ENCODE measurements at regions not wholly inside any gene's neighbourhood (a gene's known extent, or its start where the extent isn't known, plus 50 kb on each side); places are given as distances from the start of the nearest gene placed in this dataset.
"Not testable (repeated sequence)": the region's sequence is repeated elsewhere in the genome, so short reads cannot be mapped to it uniquely, and the experiment has no call there.

DNA sequence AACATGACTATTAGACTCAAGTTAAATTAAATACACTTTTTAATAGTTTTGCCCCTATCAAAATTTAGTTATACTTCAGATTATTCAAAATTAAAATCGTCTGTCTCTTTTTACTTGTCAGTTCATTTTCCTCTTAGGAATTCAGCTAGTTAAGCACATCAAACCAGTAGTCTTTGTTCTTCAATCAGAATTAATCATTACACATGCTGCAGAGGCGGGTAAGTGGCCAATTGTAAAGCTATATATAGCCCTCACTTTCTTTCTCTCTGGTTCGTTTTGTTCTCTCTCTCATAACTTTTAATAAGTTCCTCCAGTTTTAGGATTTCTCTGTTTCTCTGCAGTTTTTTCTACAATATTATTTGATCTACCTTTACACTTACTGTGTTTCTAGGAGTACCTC is 359.1 kb upstream of the PABPC4L start:
- DNase-seq: no peak

DNA sequence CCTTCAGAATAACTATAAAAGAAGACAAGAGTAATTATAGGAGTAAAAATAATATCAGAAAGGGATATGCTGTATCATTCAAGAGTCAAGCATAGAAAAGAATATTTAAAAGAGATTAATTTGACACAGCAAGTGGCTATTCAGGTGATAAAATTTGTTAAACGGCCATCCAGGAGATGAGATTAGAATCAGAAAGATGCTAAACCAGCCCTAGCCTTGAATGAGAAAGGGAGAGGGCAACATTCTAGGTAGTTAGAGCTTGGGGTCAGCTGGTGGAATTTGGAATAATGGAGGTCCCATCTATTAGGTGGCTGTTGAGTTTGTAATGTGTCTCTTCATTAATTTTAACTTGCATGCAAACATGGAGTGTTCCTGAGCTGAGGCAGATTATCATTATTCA is 350.5 kb upstream of the PABPC4L start:
- DNase-seq: no peak

DNA sequence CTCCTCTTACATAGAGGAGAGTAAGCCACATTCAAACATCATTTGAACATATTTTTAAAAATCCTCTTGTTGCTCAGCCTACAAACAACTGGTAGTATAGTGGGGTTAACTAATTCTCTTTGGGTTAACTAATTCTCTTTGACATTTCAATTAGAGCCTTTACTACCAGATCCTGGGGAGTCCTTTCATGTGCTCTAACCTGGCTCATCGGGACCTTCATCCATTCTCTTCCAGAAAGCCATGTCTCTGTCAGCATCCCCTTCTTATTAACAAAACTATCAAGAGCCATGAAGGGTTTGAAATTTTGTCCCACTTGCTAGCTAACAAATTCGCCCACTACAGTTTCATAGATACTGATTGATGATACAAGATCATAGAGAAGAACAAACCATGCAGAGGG is 349.8 kb upstream of the PABPC4L start:
- DNase-seq: no peak

DNA sequence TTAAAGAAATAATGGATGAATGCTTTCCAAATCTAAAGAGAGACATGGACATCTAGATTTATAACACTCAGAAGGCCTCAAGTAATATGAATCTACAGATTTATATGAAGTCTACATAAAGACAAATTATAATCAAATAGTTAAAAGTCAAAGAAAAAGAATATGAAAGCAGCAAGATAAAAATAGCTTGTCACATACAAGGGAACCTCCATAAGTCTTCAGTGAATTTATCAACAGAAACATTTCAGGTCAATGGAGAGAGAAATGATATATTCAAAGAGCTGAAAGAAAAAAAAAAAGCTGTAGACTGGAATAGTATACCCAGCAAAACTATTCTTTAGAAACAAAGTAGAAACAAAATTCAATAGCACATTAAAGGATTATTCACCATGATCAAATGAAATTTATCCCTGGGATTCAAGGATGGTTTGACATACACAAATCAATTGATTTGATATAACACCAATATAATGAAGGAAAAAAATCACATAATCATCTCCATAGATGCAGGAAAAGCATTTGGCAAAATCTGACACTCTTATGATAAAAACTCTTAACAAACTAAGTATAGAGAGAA is 346.6 kb upstream of the PABPC4L start:
- DNase-seq: no peak

DNA sequence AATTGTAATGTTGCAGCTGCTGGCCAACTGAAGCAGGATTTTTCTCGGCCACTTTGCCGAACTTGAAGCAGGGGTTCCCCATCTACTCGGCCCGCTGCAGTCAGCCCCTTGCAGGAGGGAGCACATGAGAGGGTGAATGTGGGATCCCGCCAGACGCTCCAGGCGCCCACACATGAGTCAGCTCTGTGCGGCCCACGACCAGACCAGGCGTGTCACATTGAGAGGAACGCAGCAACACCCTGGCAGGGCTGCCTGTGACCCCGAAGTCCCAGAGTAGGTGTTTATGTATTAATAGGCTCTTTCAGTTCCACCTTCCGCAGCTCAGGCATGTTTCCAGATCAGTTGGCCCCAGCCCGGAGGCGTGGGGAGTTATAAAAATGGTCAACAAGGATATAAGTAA is 344.7 kb upstream of the PABPC4L start:
- DNase-seq: no peak

DNA sequence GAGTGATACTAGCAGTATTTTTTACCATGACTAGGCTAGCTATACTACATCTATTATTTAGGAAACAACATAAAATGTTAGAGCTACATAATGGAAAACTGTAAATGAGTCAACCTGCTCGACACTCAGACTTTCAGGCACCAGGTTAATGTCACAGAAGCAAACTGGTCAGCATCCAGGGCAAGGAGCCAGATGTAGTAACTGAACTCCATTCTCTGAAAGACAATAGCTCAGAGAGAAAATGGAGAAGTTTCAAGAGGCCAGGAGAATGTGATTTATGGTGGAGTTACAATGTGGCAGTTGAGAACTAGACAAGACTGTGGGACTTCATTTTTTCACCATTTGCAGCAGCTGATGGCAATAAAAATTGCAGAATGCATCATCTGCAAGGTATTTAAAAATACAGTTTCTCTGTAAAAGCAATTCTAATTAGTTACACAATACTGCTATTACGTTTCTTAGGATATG is 342.7 kb upstream of the PABPC4L start:
- peak; percentile 98 for DNase-seq

DNA sequence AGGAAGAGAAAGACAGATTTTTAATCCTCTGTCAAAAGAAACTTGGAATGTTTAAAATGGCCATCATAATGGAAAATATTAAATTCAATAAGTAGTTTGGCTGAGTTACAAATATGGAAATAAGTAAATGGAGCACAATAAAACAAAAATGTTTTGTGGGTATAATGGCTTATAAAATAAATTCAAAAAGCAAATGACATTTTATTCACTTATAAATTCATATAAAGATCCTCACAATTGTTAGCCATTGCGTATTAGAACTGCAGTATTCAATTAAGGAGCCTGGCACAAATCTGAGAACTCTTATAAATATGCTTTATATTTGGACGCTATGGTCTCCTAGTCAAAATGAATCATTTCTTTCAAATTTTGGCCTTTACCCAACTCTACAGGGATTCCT is 339.0 kb upstream of the PABPC4L start:
- no peak for DNase-seq

DNA sequence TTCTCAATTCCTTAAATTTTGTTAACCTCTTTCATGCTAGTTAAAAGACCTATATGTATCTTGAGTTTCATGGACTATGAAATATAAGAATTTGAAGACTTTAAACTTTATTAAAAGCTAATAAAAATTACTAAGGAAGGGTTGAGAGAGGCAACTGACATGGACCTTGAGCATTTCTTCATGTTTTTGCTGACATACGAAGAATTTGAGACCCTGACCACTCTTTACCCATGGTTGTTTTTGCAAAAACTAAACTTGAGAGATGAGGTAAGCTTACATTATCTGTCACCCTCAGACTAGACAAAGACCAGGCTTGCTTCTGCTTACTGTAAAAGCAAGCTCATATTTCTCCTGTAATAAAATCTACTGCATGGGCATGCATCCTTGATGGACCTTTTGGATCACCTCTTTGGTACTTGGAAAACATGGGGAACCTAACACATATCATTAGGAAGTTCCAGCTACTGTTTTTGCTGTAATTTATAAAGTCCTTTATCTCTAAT is 338.2 kb upstream of the PABPC4L start:
- no peak for DNase-seq

DNA sequence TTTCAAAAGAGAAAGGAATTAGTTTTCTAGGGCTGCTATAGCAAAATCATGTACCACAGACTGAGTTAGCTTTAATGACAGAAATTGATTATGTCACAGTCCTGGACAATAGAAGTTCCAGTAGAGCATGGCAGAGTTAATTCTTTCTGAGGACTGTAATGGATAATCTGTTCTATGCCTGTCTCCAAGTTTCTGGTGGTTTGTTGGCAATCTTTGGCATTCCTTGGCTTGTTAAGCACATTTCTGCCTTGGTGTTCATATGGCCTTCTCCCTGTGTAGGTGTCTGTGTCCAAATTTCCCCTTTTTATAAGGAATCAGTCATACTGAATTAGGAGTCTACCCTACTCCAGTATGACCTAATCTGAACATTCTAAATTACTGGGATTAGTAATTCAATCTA is 336.1 kb upstream of the PABPC4L start:
- no peak for DNase-seq

DNA sequence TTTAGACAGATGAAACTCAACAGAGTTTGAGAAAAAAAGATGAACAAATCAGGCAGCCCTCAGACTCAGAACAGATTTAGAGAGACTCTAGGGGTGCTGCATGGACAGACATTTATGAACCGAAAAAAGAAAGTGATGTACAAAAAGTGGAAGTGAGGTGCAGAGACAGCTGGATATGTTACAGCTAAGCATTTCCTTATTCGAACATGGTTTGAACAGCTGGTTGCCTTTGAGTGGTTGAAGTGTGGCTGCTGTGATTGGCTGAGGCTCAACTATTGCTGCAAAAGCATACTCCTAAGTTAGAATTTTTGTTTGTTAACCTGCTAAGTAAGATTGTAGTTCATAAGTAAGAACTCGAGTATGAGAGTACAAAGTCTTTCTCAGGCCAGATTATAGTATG is 331.5 kb upstream of the PABPC4L start:
- DNase-seq: no peak

DNA sequence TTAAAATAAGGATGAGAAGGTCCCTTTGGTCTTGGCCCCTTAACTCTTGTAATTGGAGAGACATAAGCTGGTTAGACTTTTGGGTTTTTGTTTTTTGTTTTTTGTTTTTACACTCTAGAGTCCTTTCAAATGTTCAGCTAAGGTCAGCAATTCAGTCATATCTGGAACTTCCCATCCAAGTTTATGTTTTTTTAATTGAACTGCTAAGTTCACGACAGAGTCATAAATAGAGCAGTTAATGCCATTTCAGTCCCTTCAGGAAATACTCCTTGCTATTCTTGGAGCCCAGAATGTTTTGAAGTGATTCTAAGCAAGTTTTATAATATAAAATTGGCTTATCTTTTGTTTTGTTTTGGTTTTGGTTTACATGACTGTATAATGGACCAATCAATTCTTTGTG is 329.4 kb upstream of the PABPC4L start:
- DNase-seq: no peak

DNA sequence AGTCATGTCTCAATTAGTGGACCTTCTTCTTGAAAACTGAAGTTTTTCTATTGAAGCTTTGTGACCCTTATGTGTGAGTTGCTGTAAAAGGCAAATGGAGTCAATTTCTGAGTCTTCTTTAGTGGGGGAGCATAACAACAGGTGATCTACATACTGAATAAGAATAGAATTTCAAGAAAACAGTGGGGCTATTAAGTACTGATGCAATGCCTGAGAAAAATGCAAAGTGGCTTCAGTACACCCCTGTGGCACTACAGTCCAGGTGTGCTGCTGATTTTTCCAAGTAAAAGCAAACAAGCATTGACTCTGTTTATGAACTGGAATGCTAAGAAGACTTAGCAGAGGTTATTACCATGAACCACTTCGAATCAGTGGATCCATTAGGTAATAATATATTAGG is 328.0 kb upstream of the PABPC4L start:
- DNase-seq: no peak

DNA sequence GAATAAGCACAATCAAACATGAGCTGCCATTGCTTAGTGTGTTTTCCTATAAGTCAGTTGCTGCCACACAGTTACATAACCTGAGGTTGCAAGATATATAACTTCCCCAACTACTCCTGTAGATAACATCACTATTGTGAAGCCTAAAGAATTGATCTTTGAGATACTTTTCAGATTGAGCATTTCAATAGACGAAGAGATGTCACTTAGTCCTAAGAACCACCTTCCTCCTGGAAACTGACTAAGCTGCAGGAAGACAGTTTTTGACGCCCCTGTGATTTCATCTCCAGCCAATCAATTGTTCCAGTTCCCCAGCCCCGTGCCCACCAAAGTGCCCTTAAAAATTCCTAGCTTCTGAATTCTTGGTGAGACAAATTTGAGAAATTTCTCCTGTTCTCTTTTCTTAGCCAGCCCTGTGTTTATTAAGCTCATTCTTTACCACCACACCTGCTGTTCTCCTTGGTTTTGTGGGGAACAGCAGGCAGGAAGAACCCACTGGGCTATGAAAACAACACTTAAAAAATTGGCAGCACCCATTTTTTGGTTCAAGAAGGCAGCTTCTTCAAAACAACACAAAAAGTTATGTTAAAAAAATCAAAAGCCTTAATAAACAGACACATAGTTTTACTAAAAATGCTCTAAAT is 317.1 kb upstream of the PABPC4L start:
- no peak for DNase-seq

DNA sequence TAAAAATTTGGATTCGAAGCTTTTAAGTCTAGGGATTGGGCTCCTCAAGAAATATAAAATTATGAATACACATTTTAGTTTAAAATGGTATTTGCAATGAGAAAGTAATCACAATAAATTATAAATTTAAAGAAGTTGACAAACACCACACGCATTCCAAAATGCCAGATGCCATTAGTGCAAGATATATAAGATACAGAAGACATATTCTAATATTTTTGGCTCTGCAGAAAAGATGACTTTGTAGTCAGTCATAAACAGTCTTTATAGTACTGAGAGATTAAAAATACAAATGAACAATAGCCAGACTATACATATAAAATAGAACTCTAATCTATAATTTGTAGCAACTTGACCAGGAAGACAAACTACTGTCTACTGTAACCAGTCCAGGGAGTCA is 309.0 kb upstream of the PABPC4L start:
- no peak for DNase-seq

DNA sequence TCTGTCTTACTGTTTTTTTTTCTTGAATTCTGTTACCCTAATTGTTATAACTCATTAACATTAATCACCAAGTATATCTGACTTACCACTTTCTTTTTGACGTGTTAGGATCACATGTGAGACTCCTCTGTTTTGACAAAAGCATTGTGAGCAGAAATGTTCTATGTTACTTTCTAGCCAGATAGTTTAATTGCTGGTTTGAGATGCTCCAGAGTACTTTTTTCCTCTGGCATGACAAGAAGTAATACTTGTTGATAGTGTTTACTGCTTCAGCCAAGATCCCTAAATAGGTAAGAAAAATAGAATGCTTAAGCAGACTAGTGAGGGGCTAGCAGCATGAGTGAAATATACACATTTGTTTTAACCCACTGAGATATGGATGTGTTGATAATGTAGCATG is 303.9 kb upstream of the PABPC4L start:
- DNase-seq: no peak

DNA sequence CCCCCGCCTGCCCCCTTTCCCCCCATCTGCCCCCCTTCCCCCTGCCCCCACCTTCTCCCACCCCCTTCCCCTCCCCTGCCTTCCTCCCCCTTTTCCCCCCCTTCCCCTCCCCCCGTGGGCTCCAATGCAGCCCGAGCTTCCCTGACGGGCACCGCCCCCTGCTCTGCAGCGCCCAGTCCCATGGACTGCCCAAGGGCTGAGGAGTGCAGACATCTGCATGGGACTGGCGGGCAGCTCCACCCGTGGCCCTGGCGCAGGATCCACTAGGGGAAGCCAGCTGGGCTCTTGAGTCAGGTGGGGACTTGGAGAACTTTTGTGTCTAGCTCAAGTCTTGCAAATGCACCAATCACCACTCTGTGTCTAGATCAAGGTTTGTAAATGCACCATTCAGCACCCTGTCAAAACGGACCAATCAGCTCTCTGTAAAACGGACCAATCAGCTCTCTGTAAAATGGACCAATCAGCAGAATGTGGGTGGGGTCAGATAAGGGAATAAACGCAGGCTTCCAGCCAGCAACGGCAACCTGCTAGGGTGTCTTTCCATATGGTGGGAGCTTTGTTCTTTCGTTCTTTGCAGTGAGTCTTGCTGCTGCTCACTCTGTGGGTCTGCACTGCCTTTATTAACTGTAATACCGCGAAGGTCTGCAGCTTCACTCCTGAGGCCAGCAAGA is 300.5 kb upstream of the PABPC4L start:
- no peak for DNase-seq

DNA sequence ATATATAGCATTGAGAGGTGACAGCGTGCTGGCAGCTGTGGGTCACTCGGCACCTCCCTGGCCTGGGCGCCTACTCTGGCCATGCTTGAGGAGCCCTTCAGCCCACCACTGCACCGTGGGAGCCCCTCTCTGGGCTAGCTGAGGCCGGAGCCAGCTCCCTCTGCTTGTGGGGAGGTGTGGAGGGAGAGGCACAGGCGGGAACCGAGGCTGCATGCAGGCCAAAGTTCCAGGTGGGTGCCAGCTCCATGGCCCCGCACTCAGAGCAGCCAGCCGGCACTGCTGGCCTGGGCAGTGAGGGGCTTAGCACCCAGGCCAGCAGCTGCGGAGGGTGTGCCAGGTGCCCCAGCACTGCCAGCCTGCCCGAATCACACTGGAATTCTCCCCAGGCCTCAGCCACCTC is 299.9 kb upstream of the PABPC4L start:
- DNase-seq: not testable (repeated sequence)

DNA sequence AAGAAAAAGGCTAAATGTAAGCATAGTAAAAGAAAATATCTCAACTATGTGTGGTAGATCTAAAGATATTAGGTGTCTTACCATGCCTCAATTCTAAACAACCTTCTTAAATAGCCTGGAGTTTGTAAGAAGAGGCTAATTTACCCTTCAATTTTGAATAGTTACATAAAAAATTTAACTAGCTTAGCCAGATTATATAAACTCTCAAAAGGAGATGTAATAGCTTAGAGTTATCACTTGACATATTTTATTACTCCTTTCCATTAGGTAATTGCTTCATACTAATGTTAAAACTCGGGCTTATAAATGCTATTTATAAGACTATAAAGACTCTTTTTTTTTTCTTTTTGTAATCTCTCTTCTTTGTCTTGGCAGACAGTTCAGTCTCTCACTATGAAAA is 297.5 kb upstream of the PABPC4L start:
- DNase-seq: no peak

DNA sequence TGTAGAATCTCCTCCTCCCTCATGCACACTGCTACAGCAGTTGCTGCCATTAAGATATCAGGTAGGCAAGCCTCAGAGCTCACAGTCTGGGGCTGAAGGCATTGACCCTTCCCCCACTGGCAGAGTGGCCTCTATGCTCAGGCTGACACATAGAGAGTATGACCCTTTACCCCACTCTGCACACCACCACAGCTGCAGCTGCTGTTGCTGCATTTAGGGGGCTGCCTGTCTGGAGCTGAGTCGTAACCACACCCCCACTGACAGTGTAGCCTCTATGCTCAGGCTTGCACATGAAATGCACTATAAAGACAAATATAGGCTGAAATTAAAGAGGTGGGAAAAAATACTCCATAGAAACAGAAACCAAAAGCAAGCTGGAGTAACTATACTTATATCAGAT is 289.3 kb upstream of the PABPC4L start:
- no peak for DNase-seq

DNA sequence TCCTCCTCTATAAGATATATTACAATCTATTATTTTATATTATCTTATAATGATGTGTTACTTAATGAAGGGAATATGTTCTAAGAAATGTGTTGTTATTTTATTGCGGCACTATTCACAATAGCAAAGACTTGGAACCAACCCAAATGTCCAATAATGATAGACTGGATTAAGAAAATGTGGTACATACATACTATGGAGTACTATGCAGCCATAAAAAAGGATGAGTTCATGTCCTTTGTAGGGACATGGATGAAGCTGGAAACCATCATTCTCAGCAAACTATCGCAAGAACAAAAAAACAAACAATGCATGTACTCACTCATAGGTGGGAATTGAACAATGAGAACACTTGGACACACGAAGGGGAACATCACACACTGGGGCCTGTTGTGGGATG is 281.9 kb upstream of the PABPC4L start:
- DNase-seq: not testable (repeated sequence)

DNA sequence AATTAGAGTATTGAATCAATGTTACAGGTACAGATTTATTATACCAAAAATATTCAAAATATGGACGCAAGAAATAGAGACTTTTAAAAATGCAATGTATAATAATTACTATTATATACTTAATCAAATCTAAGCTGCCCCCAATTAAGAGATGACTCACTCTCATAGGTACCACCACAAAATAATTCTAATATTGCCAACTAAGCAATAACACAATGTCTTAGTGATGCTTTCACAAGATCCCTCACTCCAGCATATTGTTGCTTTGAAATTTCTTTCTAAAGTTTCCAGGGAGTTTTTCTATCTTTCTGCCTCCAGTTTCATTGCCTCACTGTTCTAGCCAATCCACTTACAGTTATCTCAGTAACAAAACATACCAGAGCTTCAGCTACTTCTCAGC is 270.0 kb upstream of the PABPC4L start:
- no peak for DNase-seq

DNA sequence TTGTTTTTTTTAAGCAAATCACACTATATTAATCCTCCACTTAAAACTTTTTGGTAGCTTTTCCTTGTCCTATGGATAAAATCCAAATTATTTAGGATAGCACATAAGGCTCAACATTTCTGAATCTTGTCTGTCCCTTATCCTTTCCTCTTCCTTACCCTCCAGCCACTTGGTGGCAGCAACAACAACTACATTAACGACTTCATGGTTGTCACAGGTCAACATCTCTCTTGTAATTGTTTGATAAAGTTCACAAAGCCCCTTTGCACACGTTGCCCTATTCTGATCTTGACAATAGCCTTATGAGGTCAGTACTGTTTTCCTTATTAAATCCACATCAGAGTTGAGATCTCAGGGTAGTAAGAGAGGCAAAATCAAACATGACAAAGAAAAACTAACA is 269.0 kb upstream of the PABPC4L start:
- no peak for DNase-seq

DNA sequence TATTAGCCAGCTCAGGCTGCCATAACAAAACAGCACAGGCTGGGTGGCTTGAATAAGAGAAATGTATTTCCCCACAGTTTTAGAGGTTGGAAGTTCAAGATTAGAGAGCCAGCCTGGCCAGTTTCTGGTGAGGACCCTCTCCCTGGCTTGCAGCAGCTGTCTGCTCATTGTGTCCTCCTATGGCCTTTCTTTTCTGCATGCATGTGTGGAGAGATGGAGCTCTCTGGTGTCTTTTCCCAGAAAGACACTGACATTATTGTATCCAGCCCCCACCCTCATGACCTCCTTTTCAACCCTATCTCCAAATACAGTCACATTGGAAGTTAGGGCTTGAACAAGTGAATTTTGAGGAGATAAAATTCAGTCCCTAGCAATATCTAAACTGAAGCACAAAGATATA is 263.8 kb upstream of the PABPC4L start:
- no peak for DNase-seq

DNA sequence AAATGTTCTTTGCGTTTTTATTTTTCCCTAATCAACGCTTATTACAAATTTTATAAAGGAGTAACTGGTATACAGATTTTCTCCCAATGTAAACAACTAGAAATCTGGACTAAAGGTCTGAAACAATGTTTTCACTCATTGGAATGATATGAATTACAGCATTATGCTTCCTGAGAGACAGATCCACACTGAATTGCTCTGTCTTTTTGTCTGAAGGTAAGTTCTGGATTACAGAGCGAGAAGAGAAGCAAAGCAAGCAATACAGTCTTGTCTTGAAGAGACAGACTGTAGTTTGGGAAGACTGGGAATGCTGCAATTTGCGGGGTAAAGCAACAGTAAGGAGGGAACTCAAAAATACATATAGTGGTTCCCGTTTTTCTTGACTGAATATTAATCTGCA is 262.2 kb upstream of the PABPC4L start:
- DNase-seq: no peak

DNA sequence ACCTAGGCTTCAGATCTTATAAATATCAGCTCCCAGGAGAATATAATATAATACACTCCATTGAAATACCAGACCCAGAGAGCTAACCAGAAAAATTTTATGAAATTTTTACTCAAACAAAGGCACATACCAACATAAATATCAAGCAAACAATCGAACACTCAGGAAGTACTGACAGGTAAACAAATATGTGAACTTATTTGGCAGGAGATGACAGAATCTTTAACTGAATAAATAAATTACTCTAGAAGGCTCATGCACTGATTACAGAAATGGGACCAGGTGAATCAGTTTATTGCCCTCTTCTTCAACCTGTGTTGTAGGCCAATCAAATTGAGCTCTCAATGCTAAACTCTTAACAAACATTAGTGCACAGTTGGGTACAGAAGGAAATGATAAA is 225.2 kb upstream of the PABPC4L start:
- peak; percentile 2 for DNase-seq
